ENCODE measurements at regions not wholly inside any gene's neighbourhood (a gene's known extent, or its start where the extent isn't known, plus 50 kb on each side); places are given as distances from the start of the nearest gene placed in this dataset.
"Not testable (repeated sequence)": the region's sequence is repeated elsewhere in the genome, so short reads cannot be mapped to it uniquely, and the experiment has no call there.

GRCh38 chr7:149565096-149565382 lies 67.4 kb upstream of the ZNF746 start:
- peaks cover 5% of the 10 kb centered on the region for H3K9me3 ChIP-seq (replicated peaks)
- no peak for DNase-seq
- H3K4me3 ChIP-seq, result no peak overlapping the region
- no peaks in the 10 kb centered on the region for H3K4me1 ChIP-seq
- H3K27me3 ChIP-seq, result no peaks in the 10 kb centered on the region
- no peak overlapping the region for H3K27ac ChIP-seq
- H3K36me3 ChIP-seq, result peaks cover 35% of the 10 kb centered on the region

GRCh38 chr7:149564340-149565095 lies 66.9 kb upstream of the ZNF746 start:
- Histone ChIP-seq H3K4me1 (no peaks in the 10 kb centered on the region), H3K4me3 (no peak overlapping the region), H3K9me3 (replicated peaks) (peaks cover 5% of the 10 kb centered on the region), H3K36me3 (peaks cover 35% of the 10 kb centered on the region), H3K27me3 (no peaks in the 10 kb centered on the region), H3K27ac (no peak overlapping the region)
- no peak for DNase-seq

GRCh38 chr7:149562602-149563001 lies 65.0 kb upstream of the ZNF746 start:
- H3K36me3 ChIP-seq, result peaks cover 17% of the 10 kb centered on the region

GRCh38 chr7:149561072-149561471 lies 63.5 kb upstream of the ZNF746 start:
- no peak for DNase-seq
- no peaks in the 10 kb centered on the region for H3K4me1 ChIP-seq
- H3K9me3 ChIP-seq (replicated peaks), result no peaks in the 10 kb centered on the region; the same call in none of the 2 replicates
- peaks cover 22% of the 10 kb centered on the region for H3K36me3 ChIP-seq
- H3K4me3 ChIP-seq, result no peak overlapping the region
- H3K27me3 ChIP-seq, result no peaks in the 10 kb centered on the region
- H3K27ac ChIP-seq, result no peak overlapping the region

More at GRCh38 chr7:149562602-149563001, 65.0 kb upstream of the ZNF746 start:
- no peaks in the 10 kb centered on the region for H3K4me1 ChIP-seq
- DNase-seq, result no peak
- H3K9me3 ChIP-seq (replicated peaks), result no peaks in the 10 kb centered on the region; the same call in none of the 2 replicates
- H3K4me3 ChIP-seq, result no peak overlapping the region
- no peak overlapping the region for H3K27ac ChIP-seq
- no peaks in the 10 kb centered on the region for H3K27me3 ChIP-seq

DNA sequence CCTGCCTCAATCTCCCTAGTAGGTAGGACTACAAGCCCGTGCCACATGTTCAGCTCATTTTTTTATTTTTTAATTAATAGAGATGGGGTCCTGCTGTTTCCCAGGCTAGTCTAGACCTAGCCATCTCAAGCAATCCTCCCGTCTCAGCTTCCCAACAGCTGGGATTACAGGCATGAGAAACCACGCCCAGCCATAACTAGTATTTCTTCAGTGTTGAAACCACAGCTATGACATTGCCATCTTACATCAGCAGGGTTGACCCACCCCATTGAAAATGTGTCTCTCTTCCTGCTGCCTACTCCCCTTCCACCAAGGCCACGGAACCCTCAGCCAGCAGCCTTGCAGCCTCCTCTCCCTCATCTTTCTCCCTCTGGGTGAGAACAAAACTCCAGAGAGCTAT lies 62.1 kb upstream of the ZNF746 start:
- Histone ChIP-seq H3K36me3 (peaks cover 16% of the 10 kb centered on the region), H3K27ac (peak overlapping the region; percentile 29; the same call in 1 of the 2 replicates), H3K27me3 (no peaks in the 10 kb centered on the region), H3K9me3 (replicated peaks) (no peaks in the 10 kb centered on the region; the same call in none of the 2 replicates), H3K4me3 (no peak overlapping the region), H3K4me1 (no peaks in the 10 kb centered on the region)
- DNase-seq, result peak; percentile 23 to 33

DNA sequence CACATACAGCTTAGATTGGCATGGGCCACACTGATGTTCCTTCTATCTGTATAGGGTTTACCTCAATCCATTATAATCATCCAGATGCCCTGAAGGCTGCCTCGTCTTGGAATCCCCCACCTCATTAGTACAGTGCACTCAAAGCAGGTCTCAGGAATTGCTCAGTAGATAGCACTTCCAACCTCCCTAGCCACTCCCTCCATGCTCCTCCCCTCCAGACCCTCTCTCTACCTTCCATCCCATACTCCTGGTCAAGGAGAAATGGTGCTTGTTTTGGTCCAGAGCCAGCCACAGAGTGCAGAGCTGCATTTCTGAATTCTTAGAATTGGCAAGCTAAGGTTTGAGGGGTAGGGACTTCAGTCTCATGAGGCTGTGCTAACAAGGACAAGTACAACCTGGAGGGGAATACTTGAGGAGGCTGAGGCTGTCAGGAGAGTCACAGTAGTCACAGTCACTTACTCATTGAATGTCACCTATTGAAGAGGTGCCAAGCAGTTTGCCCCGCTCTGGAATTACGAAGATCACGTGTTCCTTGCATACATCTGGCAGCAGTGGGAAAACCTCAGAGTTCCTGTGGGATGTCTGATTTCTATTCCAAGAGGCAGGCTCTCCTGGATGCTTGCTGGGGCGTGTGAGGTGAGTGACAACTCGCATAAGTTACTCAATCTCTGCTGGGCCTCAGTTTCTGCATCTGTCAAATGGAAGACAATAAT lies 60.7 kb upstream of the ZNF746 start:
- no peak for DNase-seq
- Histone ChIP-seq H3K9me3 (replicated peaks) (no peaks in the 10 kb centered on the region; the same call in none of the 2 replicates), H3K27ac (no peak overlapping the region), H3K4me3 (no peak overlapping the region), H3K27me3 (no peaks in the 10 kb centered on the region), H3K4me1 (no peaks in the 10 kb centered on the region), H3K36me3 (peaks cover 16% of the 10 kb centered on the region)

DNA sequence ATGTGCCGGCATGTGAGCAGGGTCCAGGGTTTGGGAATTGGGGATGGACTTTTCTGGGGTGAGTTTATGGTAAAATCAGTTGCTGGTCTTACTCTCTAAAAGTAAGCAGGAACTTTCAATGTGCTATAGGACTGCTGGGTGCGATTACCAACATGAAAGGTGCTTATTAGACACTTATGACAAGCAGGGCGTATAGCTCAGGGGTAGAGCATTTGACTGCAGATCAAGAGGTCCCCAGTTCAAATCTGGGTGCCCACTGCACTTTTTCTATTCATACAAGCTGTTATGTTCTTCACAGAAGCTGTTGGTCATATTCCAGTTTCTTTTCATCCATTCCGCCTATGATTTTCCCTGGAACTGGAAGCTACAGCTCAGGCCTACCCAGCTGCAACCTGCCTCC lies 58.9 kb upstream of the ZNF746 start:
- H3K4me3 ChIP-seq; DNase-seq; H3K27me3 ChIP-seq; H3K9me3 ChIP-seq (replicated peaks); H3K4me1 ChIP-seq; H3K27ac ChIP-seq: not testable (repeated sequence)
- peaks cover 29% of the 10 kb centered on the region for H3K36me3 ChIP-seq

GRCh38 chr7:149554821-149555220 lies 57.2 kb upstream of the ZNF746 start:
- not testable (repeated sequence) for H3K4me1 ChIP-seq; H3K9me3 ChIP-seq (replicated peaks); H3K27ac ChIP-seq; H3K27me3 ChIP-seq; H3K4me3 ChIP-seq; DNase-seq
- H3K36me3 ChIP-seq, result peaks cover 46% of the 10 kb centered on the region

DNA sequence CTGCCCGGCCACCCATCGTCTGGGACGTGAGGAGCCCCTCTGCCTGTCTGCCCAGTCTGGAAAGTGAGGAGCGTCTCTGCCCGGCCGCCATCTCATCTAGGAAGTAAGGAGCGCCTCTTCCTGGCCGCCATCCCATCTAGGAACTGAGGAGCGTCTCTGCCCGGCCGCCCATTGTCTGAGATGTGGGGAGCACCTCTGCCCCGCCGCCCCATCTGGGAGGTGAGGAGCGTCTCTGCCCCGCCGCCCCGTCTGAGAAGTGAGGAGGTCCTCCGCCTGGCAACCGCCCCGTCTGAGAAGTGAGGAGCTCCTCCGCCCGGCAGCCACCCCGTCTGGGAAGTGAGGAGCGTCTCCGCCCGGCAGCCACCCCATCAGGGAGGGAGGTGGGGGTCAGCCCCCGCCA lies 56.4 kb upstream of the ZNF746 start:
- not testable (repeated sequence) for DNase-seq, H3K4me1 ChIP-seq

GRCh38 chr7:149552799-149553198 lies 55.2 kb upstream of the ZNF746 start:
- no peaks in the 10 kb centered on the region; the same call in 1 of the 2 replicates for H3K9me3 ChIP-seq (replicated peaks)
- DNase-seq, result no peak
- no peak overlapping the region for H3K27ac ChIP-seq
- no peak overlapping the region for H3K4me3 ChIP-seq
- H3K27me3 ChIP-seq, result no peaks in the 10 kb centered on the region
- H3K4me1 ChIP-seq, result no peaks in the 10 kb centered on the region
- peaks cover 64% of the 10 kb centered on the region for H3K36me3 ChIP-seq

More for the DNA sequence above, 56.4 kb upstream of the ZNF746 start:
- not testable (repeated sequence) for H3K9me3 ChIP-seq (replicated peaks); H3K27me3 ChIP-seq; H3K4me3 ChIP-seq; H3K27ac ChIP-seq
- peaks cover 52% of the 10 kb centered on the region for H3K36me3 ChIP-seq

Measured in SJCRH30 (cell line).